ENCODE measurements at regions not wholly inside any gene's neighbourhood (a gene's known extent, or its start where the extent isn't known, plus 50 kb on each side); places are given as distances from the start of the nearest gene placed in this dataset.

DNA sequence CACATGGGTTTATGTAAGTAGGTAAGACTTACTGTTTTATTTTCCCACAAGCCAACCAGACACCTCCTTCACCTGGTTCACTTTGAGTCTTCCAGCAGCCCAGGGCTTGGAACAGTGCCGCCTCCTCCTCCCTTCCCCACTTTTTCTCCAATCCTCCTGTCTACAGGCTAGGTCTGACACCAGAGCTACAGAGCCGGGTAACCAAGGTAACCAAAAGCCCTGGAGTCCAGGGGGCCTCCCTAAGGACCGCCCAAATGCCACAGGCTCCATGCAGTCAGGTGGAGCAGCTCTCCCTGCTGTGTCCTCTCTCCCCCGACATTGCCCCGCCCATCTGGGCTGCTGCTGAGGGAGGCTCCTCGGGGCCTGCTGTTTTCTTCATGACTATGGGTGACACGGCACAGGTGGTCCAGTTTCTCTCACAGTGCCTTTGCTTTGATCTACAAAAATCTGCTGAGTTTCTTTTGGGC is 138.0 kb upstream of the EFNA5 start:
- no peaks in the 10 kb centered on the region for H3K9me3 ChIP-seq
- 41 to 51% methylated on average over 5 of the region's 7 CpGs for WGBS, 2 donors (ENCODE audit: low coverage in 1 of 2)
- H3K27ac ChIP-seq, result no peak overlapping the region
- H3K4me1 ChIP-seq, result no peaks in the 10 kb centered on the region
- H3K36me3 ChIP-seq, result no peaks in the 10 kb centered on the region
- no peaks in the 10 kb centered on the region for H3K27me3 ChIP-seq
- TF ChIP-seq POLR2A (IDR thresholded peaks at IDR 0.05) (no peak), EP300 (IDR thresholded peaks at IDR 0.05) (no peak)
- TF ChIP-seq, protein P1, sequence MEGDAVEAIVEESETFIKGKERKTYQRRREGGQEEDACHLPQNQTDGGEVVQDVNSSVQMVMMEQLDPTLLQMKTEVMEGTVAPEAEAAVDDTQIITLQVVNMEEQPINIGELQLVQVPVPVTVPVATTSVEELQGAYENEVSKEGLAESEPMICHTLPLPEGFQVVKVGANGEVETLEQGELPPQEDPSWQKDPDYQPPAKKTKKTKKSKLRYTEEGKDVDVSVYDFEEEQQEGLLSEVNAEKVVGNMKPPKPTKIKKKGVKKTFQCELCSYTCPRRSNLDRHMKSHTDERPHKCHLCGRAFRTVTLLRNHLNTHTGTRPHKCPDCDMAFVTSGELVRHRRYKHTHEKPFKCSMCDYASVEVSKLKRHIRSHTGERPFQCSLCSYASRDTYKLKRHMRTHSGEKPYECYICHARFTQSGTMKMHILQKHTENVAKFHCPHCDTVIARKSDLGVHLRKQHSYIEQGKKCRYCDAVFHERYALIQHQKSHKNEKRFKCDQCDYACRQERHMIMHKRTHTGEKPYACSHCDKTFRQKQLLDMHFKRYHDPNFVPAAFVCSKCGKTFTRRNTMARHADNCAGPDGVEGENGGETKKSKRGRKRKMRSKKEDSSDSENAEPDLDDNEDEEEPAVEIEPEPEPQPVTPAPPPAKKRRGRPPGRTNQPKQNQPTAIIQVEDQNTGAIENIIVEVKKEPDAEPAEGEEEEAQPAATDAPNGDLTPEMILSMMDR (IDR thresholded peaks at IDR 0.05), result no peak
- H3K4me3 ChIP-seq, result no peak overlapping the region
- no peak for ATAC-seq

DNA sequence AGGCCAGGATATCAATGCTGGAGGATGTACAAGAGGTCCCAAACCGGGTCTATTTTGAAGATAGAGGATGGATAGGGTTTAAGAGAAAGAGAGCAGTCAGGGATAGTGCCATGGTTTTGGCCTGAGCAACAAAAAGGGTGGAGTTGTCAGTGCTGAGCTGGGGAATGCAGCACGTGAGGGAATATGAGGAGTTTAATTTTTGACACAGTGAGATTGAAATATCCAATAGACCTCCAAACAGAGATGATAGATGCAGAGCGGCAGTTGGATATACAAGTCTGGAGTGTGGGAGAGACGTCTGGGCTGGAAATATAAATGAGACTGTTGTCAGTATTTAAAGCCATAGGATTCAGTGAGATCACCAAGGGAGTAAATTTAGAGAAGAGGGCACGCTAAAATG is 136.7 kb upstream of the EFNA5 start:
- Histone ChIP-seq H3K27ac (no peak overlapping the region), H3K27me3 (no peaks in the 10 kb centered on the region)

DNA sequence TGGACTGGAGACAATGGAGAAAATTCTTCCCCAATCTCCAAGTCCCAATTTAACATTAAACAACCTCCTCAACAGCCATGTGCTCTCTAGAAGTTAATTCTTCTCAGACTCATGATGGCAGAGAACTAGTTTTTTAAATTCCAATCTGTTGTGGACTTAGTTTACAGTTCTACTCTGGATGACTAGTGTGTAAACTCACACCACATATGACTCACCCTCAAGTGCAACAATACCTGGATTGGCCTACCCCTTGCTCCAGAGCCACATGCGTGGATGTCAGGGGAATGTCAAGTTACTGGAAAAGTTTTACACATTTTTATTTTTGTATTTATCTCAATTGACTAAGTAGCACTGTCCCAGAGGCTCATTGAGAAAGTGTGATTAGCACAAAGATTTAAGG is 136.0 kb upstream of the EFNA5 start:
- Histone ChIP-seq H3K36me3 (no peaks in the 10 kb centered on the region), H3K4me3 (no peak overlapping the region), H3K27me3 (no peaks in the 10 kb centered on the region), H3K27ac (no peak overlapping the region), H3K9me3 (no peaks in the 10 kb centered on the region), H3K4me1 (no peaks in the 10 kb centered on the region)
- 88 to 100% methylated on average over 1 of the region's 1 CpG for WGBS, 2 donors (ENCODE audit: low coverage in 1 of 2)
- no peak for TF ChIP-seq POLR2A (IDR thresholded peaks at IDR 0.05)
- TF ChIP-seq EP300 (IDR thresholded peaks at IDR 0.05), result no peak
- TF ChIP-seq, protein P1 (IDR thresholded peaks at IDR 0.05), result no peak
- no peak for TF ChIP-seq POLR2AphosphoS5 (IDR thresholded peaks at IDR 0.05)
- no peak for ATAC-seq

More for the DNA sequence above, 136.7 kb upstream of the EFNA5 start:
- TF ChIP-seq POLR2AphosphoS5 (IDR thresholded peaks at IDR 0.05) (no peak), POLR2A (IDR thresholded peaks at IDR 0.05) (no peak), EP300 (IDR thresholded peaks at IDR 0.05) (no peak)
- TF ChIP-seq, protein P1 (IDR thresholded peaks at IDR 0.05), result no peak
- Histone ChIP-seq H3K4me1 (no peaks in the 10 kb centered on the region), H3K36me3 (no peaks in the 10 kb centered on the region), H3K4me3 (no peak overlapping the region), H3K9me3 (no peaks in the 10 kb centered on the region)
- no peak for ATAC-seq
- 69 to 74% methylated on average over 5 of the region's 5 CpGs for WGBS, 2 donors (ENCODE audit: low coverage in 1 of 2)

DNA sequence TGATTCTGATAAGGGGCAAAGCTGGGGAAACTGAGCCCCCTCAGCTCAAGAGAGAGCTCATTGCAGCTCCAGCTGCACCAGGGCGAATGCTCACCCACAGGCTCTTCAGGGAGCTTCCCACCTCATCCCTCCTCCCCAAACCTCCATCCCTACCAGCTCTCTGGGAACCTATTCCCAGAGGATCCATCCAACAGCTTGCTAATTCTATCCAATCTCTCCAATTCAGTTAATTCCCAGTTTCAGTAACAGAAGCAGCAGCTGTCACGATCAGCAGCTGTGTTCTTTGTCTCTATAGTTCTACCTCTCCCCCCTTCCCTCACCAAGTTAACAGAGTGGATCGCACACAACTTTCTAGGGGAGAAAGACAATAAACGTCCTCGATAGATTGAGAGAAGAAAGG is 135.5 kb upstream of the EFNA5 start:
- H3K4me3 ChIP-seq, result no peak overlapping the region
- H3K27ac ChIP-seq, result no peak overlapping the region
- H3K27me3 ChIP-seq, result no peaks in the 10 kb centered on the region
- no peaks in the 10 kb centered on the region for H3K9me3 ChIP-seq
- H3K36me3 ChIP-seq, result no peaks in the 10 kb centered on the region
- no peaks in the 10 kb centered on the region for H3K4me1 ChIP-seq
- TF ChIP-seq, protein P1 (IDR thresholded peaks at IDR 0.05), result no peak
- ATAC-seq, result no peak
- 73 to 100% methylated on average over 1 to 5 of the region's 5 CpGs for WGBS, 2 donors (ENCODE audit: low coverage in 1 of 2)

DNA sequence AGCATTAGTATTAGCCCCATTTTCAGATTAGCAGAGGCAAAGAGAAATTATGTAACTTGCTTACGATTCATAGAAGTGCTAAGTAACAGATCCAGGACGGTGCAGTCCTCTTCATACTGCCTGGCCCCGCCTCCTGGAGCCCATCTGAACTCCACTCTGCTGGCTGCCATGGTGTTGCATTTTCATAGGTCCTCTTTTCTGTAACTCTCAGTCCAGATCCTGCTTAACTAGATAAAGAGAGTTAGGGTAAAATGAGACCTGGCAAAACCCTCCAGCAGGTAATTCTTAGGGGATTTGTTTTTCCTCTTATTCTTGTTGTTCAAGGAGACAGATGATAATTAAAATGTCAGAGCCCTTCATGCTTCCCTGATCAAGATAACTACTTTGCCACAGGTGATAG is 135.1 kb upstream of the EFNA5 start:
- Histone ChIP-seq H3K4me1 (no peaks in the 10 kb centered on the region), H3K27ac (no peak overlapping the region), H3K9me3 (no peaks in the 10 kb centered on the region), H3K4me3 (no peak overlapping the region), H3K27me3 (no peaks in the 10 kb centered on the region), H3K36me3 (no peaks in the 10 kb centered on the region)
- ATAC-seq, result no peak
- 53 to 66% methylated on average over 3 of the region's 3 CpGs for WGBS, 2 donors (ENCODE audit: low coverage in 1 of 2)
- TF ChIP-seq POLR2AphosphoS5 (IDR thresholded peaks at IDR 0.05) (no peak), EP300 (IDR thresholded peaks at IDR 0.05) (no peak), POLR2A (IDR thresholded peaks at IDR 0.05) (no peak)
- TF ChIP-seq, protein P1 (IDR thresholded peaks at IDR 0.05), result no peak
